ENCODE measurements at regions not wholly inside any gene's neighbourhood (a gene's known extent, or its start where the extent isn't known, plus 50 kb on each side); places are given as distances from the start of the nearest gene placed in this dataset.

DNA sequence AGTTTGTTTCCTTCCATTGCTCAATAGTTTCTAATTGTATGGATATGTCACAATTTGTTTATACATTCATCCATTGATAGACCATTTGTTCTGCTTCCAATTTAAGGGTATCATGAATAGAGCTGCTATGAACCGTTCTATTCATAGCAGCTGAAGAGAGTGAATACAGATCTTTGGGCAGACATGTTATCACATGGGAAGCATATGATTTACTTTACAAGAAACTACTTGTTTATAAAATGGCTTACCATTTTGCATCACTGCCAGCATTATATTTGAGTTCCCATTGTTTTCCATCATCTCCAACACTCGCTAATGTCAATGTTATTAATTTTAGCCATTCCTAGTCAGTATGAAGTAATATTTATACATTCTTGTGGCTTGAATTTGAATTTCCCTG is 549.0 kb downstream of the MAT2B start:
- H3K4me3 ChIP-seq (ENCODE audit: low read depth, low read length), result no peak overlapping the region
- peak; percentile 27 for DNase-seq (ENCODE audit: low read depth)
- TF ChIP-seq, protein P1, sequence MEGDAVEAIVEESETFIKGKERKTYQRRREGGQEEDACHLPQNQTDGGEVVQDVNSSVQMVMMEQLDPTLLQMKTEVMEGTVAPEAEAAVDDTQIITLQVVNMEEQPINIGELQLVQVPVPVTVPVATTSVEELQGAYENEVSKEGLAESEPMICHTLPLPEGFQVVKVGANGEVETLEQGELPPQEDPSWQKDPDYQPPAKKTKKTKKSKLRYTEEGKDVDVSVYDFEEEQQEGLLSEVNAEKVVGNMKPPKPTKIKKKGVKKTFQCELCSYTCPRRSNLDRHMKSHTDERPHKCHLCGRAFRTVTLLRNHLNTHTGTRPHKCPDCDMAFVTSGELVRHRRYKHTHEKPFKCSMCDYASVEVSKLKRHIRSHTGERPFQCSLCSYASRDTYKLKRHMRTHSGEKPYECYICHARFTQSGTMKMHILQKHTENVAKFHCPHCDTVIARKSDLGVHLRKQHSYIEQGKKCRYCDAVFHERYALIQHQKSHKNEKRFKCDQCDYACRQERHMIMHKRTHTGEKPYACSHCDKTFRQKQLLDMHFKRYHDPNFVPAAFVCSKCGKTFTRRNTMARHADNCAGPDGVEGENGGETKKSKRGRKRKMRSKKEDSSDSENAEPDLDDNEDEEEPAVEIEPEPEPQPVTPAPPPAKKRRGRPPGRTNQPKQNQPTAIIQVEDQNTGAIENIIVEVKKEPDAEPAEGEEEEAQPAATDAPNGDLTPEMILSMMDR (IDR thresholded peaks at IDR 0.05; ENCODE audit: insufficient read depth, low read length), result no peak

DNA sequence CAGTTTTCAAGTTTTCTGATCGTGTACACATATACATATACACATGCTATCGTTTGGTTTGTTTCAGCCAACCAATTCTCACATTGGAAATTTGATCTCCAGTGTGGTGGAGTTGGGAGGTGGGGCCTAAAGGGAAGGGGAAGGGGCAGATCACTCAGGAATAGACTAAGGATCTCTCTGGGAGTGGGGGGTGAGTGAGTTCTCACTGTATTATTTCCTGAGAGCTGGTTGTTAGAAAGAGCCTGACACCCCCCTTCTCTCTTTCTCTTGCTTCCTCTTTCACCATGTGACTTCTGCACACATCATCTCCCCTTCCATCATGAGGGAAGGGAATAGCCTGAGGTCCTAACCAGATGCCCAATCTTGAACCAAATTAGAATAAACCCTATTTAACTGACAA is 551.7 kb downstream of the MAT2B start:
- TF ChIP-seq, protein P1 (IDR thresholded peaks at IDR 0.05; ENCODE audit: insufficient read depth, low read length), result no peak
- DNase-seq (ENCODE audit: low read depth), result no peak
- H3K4me3 ChIP-seq (ENCODE audit: low read depth, low read length), result no peak overlapping the region

DNA sequence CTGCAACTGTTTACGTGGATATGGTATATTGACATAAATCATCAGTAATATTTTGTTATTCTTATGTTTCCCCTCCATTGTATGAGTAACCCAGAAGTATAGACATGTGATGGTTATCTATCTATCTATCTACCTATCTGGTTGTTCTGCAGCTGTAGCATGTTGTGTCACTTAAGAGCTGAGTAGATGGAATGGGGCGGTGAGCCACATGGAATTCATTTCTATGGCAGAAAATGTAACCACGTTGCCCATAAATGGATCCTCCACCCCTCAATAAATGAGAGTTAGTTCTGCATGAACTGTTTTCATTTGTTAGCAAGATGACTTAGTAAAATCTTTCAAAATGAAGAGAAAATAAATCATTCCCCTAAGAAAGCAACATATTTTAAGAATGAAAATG is 553.2 kb downstream of the MAT2B start:
- TF ChIP-seq, protein P1 (IDR thresholded peaks at IDR 0.05; ENCODE audit: insufficient read depth, low read length), result no peak
- no peak overlapping the region for H3K4me3 ChIP-seq (ENCODE audit: low read depth, low read length)
- DNase-seq (ENCODE audit: low read depth), result no peak

DNA sequence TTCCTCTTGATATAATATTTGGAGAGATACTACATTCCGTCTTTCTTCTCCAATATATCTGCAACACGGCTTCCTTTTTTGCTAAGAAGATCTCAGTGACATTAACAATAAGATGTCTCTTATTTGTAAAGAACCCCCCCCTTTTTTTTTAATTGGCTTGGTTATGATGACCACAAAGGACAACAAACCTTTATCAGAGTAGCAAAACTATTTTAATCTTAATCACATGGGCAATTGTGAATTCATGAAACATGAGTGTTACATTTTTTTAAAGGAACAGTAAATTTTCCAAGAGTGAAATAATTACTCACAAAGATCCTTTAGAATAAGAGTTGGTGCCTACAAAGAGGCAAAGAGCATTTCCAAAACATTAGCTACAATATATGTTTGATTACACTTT is 554.1 kb downstream of the MAT2B start:
- no peak overlapping the region for H3K4me3 ChIP-seq (ENCODE audit: low read depth, low read length)
- DNase-seq (ENCODE audit: low read depth), result no peak
- TF ChIP-seq, protein P1 (IDR thresholded peaks at IDR 0.05; ENCODE audit: insufficient read depth, low read length), result no peak

DNA sequence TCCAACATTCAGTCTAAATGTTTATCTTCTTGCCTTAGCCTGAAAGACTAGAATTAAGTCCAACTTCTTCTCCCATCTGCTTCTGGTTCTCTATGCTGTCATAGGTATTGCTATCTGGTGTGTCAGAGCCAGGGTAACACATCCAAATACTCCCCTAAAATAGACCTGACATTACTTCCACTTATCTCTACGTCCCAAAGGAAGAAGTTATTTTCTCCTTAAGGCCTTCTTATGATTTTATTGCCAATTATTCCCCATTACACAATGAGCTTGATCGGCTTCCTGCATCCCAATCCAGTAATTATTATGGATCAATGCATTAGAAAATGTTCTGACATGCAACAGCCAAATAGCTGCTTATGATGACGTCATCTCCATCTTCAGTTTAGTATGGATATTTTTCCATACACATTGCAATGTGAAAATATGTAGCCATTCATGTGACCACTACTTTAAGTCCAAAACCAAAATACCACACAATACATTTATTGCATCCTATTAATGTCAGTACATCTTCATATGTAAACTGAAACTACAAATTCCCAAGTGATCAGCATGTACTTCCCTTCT is 555.5 kb downstream of the MAT2B start:
- DNase-seq (ENCODE audit: low read depth), result peak; percentile 30
- TF ChIP-seq, protein P1 (IDR thresholded peaks at IDR 0.05; ENCODE audit: insufficient read depth, low read length), result no peak
- H3K4me3 ChIP-seq (ENCODE audit: low read depth, low read length), result no peak overlapping the region

DNA sequence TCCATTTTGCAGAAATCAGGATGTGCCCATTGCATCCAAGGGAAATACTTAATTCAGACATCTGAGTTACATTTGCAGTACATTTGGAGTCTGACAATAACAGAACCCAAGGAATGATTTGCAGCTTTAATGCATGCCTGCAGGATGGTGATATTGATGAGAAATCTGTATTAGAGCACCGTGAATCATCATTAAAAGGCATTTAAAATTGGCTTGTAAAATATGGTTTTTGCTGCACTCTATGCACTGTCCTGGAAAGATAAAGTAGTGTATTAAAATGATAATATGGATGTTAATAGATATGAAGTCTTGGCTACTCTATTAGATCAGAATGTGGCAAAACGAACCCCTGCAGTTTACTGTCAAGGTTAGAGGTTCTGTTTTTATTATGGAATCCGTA is 556.9 kb downstream of the MAT2B start:
- TF ChIP-seq, protein P1 (IDR thresholded peaks at IDR 0.05; ENCODE audit: insufficient read depth, low read length), result no peak
- no peak overlapping the region for H3K4me3 ChIP-seq (ENCODE audit: low read depth, low read length)
- DNase-seq (ENCODE audit: low read depth), result no peak

DNA sequence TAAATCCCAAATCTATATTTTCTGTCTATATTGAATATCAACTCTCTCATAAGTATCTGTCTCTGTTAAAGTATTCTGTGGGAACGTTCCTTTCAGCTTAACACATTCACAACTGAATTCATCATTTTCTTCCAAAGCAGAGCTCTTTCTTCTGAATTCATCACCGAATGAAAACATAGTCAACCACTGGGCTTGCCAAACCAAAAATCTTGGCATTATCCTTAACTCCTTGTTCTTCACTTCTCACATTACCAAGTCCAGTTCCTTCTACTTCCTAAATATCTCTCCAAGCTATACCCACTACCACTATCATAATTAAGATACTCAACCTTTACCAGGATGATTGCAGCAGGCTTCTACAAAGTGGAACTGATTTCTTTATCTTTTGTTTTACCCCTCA is 559.8 kb downstream of the MAT2B start:
- H3K4me3 ChIP-seq (ENCODE audit: low read depth, low read length), result no peak overlapping the region
- TF ChIP-seq, protein P1 (IDR thresholded peaks at IDR 0.05; ENCODE audit: insufficient read depth, low read length), result no peak
- peak; percentile 57 for DNase-seq (ENCODE audit: low read depth)
